Hepatocyte (in vitro differentiated cells): ENCODE measurements at regions not wholly inside any gene's neighbourhood (a gene's known extent, or its start where the extent isn't known, plus 50 kb on each side); places are given as distances from the start of the nearest gene placed in this dataset.

Source experiments
- CTCF ChIP-seq: fragments of 200-600 bp; sonication (generic); IDR thresholded peaks from 2 replicates; pipeline ENCODE4 v1.5.1; 2016; ENCODE audit warnings: antibody characterized with exemption, mild to moderate bottlenecking; ENCODE audit not compliant: poor library complexity
- EZH2 ChIP-seq: fragments of 200-600 bp; sonication (generic); IDR thresholded peaks from 2 replicates; pipeline ENCODE4 v1.6.1; 2016; ENCODE audit warnings: antibody characterized with exemption, mild to moderate bottlenecking, borderline replicate concordance
- EZH2phosphoT487 ChIP-seq: fragments of 200-600 bp; sonication (generic); IDR thresholded peaks from one replicate; pipeline ENCODE4 v1.6.1; 2018; ENCODE audit warnings: antibody characterized with exemption, mild to moderate bottlenecking, low read depth, moderate library complexity; ENCODE audit not compliant: unreplicated experiment, severe bottlenecking

- TF ChIP-seq CTCF (no peak), EZH2 (no peak), EZH2phosphoT487 (no peak)
These were observed 132.6 kb upstream of the PUDP start for GRCh38 chrX:7280520-7280919.
